Ishikawa (cell line): ENCODE measurements at regions not wholly inside any gene's neighbourhood (a gene's known extent, or its start where the extent isn't known, plus 50 kb on each side); places are given as distances from the start of the nearest gene placed in this dataset.

ENCODE experiments used
- CEBPB ChIP-seq: IDR thresholded peaks from 2 replicates; pipeline ENCODE4 v1.6.1; 2012
- FOXM1 ChIP-seq: IDR thresholded peaks from 2 replicates; pipeline ENCODE4 v1.6.1; 2012; ENCODE audit warnings: low read depth, borderline replicate concordance
- NFIC ChIP-seq: IDR thresholded peaks from 2 replicates; pipeline ENCODE4 v1.6.1; 2012

DNA sequence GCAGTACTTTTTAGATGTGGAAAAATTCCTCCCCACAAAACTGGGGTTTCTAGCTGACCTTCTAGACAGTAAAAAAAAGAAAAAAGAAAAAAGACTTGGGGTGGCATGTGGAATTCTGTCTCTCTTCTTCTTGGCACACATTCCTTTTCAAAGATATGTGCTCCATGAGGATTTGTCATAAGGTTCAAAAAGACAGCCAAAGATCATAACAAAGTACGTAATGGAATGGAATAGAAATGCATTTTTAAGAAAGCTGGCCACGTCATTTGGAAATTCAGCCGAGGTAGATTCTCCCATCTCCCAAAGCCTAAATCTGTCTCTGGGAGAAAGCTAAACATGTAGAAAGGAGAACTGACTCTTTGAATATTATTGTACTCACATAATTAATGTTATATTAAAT, 381.3 kb upstream of the NFE2L3 start:
- no peak for TF ChIP-seq CEBPB
- no peak for TF ChIP-seq FOXM1
- TF ChIP-seq NFIC, result no peak
